ENCODE measurements at regions not wholly inside any gene's neighbourhood (a gene's known extent, or its start where the extent isn't known, plus 50 kb on each side); places are given as distances from the start of the nearest gene placed in this dataset.

- TF ChIP-seq REST (IDR thresholded peaks at IDR 0.05; ENCODE audit: insufficient read depth in 1 of 2, low read depth in 2 of 2, low read length in 1 of 2) (no peak), TCF7L2 (IDR thresholded peaks at IDR 0.05; ENCODE audit: low read depth, low read length) (no peak)
- H3K9me3 ChIP-seq (ENCODE audit: control insufficient read depth, insufficient read depth, low read depth, low read length): no peaks in the 10 kb centered on the region; the same call in 1 of the 2 replicates
- ChIA-PET POLR2A (no interaction called here), CTCF (no interaction called here)
- no peak overlapping the region for H3K4me3 ChIP-seq (ENCODE audit: low read depth in 2 of 2, low read length in 2 of 2)
- ATAC-seq (no peak), DNase-seq (ENCODE audit: low read depth, low spot score) (no peak)
- no peaks in the 10 kb centered on the region for H3K36me3 ChIP-seq (ENCODE audit: control insufficient read depth, insufficient read depth, low read length)
- BruUV-seq (replicated peaks): no TSS peak
- no peak overlapping the region for H3K27ac ChIP-seq (ENCODE audit: low read length)
- H3K27me3 ChIP-seq (ENCODE audit: control insufficient read depth, insufficient read depth, low read length): no peaks in the 10 kb centered on the region
- no peaks in the 10 kb centered on the region for H3K4me1 ChIP-seq (ENCODE audit: control insufficient read depth, insufficient read depth, low read length)
- in situ Hi-C loops (cut with HindIII; ENCODE audit: low pct_unique_long_range_greater_than_20kb, low sequenced_read_pairs) (no loop called here), intact Hi-C loops (cut with micrococcal nuclease; ENCODE audit: unreplicated experiment) (no loop called here)
Observed at GRCh38 chr7:153276394-153276793, 516.8 kb downstream of the ACTR3B start.

- CTCF ChIA-PET: no interaction called here
- ATAC-seq: no peak
- H3K4me3 ChIP-seq (ENCODE audit: low read depth in 2 of 2, low read length in 2 of 2): no peak overlapping the region
- intact Hi-C loops (cut with micrococcal nuclease; ENCODE audit: unreplicated experiment): no loop called here
- no peak overlapping the region for H3K27ac ChIP-seq (ENCODE audit: low read length)
- no peak for DNase-seq (ENCODE audit: low read depth, low spot score)
- no peaks in the 10 kb centered on the region for H3K36me3 ChIP-seq (ENCODE audit: control insufficient read depth, insufficient read depth, low read length)
- no peaks in the 10 kb centered on the region for H3K9me3 ChIP-seq (ENCODE audit: control insufficient read depth, insufficient read depth, low read depth, low read length)
- in situ Hi-C loops (cut with HindIII; ENCODE audit: low pct_unique_long_range_greater_than_20kb, low sequenced_read_pairs): no loop called here
- TF ChIP-seq CTCF (IDR thresholded peaks at IDR 0.05) (no peak), REST (IDR thresholded peaks at IDR 0.05; ENCODE audit: insufficient read depth in 1 of 2, low read depth in 2 of 2, low read length in 1 of 2) (no peak), TCF7L2 (IDR thresholded peaks at IDR 0.05; ENCODE audit: low read depth, low read length) (no peak)
- POLR2A ChIA-PET: no interaction called here
- H3K27me3 ChIP-seq (ENCODE audit: control insufficient read depth, insufficient read depth, low read length): no peaks in the 10 kb centered on the region; the same call in 1 of the 2 replicates
- no peaks in the 10 kb centered on the region for H3K4me1 ChIP-seq (ENCODE audit: control insufficient read depth, insufficient read depth, low read length)
- no TSS peak for BruUV-seq (replicated peaks)
Observed at GRCh38 chr7:153286763-153287162, 527.2 kb downstream of the ACTR3B start.

- Histone ChIP-seq H3K36me3 (ENCODE audit: control insufficient read depth, insufficient read depth, low read length) (no peaks in the 10 kb centered on the region), H3K9me3 (ENCODE audit: control insufficient read depth, insufficient read depth, low read depth, low read length) (no peaks in the 10 kb centered on the region), H3K4me3 (ENCODE audit: low read depth in 2 of 2, low read length in 2 of 2) (no peak overlapping the region), H3K27me3 (ENCODE audit: control insufficient read depth, insufficient read depth, low read length) (no peaks in the 10 kb centered on the region; the same call in 1 of the 2 replicates), H3K27ac (ENCODE audit: low read length) (no peak overlapping the region), H3K4me1 (ENCODE audit: control insufficient read depth, insufficient read depth, low read length) (no peaks in the 10 kb centered on the region)
- ChIA-PET CTCF (no interaction called here), POLR2A (no interaction called here)
- DNase-seq (ENCODE audit: low read depth, low spot score) (no peak), ATAC-seq (no peak)
- intact Hi-C loops (cut with micrococcal nuclease; ENCODE audit: unreplicated experiment): no loop called here
- BruUV-seq (replicated peaks): no TSS peak
- in situ Hi-C loops (cut with HindIII; ENCODE audit: low pct_unique_long_range_greater_than_20kb, low sequenced_read_pairs): no loop called here
- no peak for TF ChIP-seq REST (IDR thresholded peaks at IDR 0.05; ENCODE audit: insufficient read depth in 1 of 2, low read depth in 2 of 2, low read length in 1 of 2)
- no peak for TF ChIP-seq TCF7L2 (IDR thresholded peaks at IDR 0.05; ENCODE audit: low read depth, low read length)
- no peak for TF ChIP-seq SIN3A (IDR thresholded peaks at IDR 0.05; ENCODE audit: borderline replicate concordance, insufficient read depth, low read depth, low read length)
- no peak for TF ChIP-seq CTCF (IDR thresholded peaks at IDR 0.05)
- TF ChIP-seq POLR2AphosphoS5 (IDR thresholded peaks at IDR 0.05; ENCODE audit: low read depth, low read length): no peak
Observed at GRCh38 chr7:153290066-153290465, 530.5 kb downstream of the ACTR3B start.
